Fibroblast of lung (primary cell): ENCODE measurements at regions not wholly inside any gene's neighbourhood (a gene's known extent, or its start where the extent isn't known, plus 50 kb on each side); places are given as distances from the start of the nearest gene placed in this dataset.

Experiments
- DNase-seq, 2 donors: peaks; one replicate each; pipeline versions ENCODE4 v3.0.0 to v3.0.0-alpha.2; 2010; ENCODE audit warnings: low read depth in 2 of 2
- H2AFZ ChIP-seq: 2 replicates; pipeline ENCODE4 v1.5.1; 2012; ENCODE audit warnings: low read length, control low read depth, inconsistent platforms
- H3K27ac ChIP-seq: 2 replicates; pipeline ENCODE4 v1.5.1; 2011; ENCODE audit warnings: low read length, control low read depth; ENCODE audit not compliant: insufficient read depth
- H3K27me3 ChIP-seq: 2 replicates; pipeline ENCODE4 v1.5.1; 2011; ENCODE audit warnings: mild to moderate bottlenecking, low read length; ENCODE audit not compliant: control insufficient read depth, insufficient read depth
- H3K36me3 ChIP-seq: 2 replicates; pipeline ENCODE4 v1.5.1; 2011; ENCODE audit warnings: low read length; ENCODE audit not compliant: control insufficient read depth, insufficient read depth
- H3K4me1 ChIP-seq: 2 replicates; pipeline ENCODE4 v1.5.1; 2011; ENCODE audit warnings: low read length; ENCODE audit not compliant: control insufficient read depth, insufficient read depth; ENCODE audit errors: extremely low read depth
- H3K4me2 ChIP-seq: 2 replicates; pipeline ENCODE4 v1.5.1; 2011; ENCODE audit warnings: low read length, control low read depth; ENCODE audit not compliant: insufficient read depth; ENCODE audit errors: extremely low read depth
- H3K4me3 ChIP-seq, 4 experiments: fragments of 200-600 bp in 1 of 4; sonication (generic) in 1 of 4; replicated peaks in 1 of 4; 2 replicates each; pipeline ENCODE4 v1.5.1; 2011 to 2016; ENCODE audit warnings: low read length in 4 of 4, low read depth in 3 of 4, mild to moderate bottlenecking in 3 of 4, control low read depth in 2 of 4, inconsistent platforms in 1 of 4, mixed read lengths in 1 of 4; ENCODE audit not compliant: insufficient read depth in 1 of 4; ENCODE audit errors: control extremely low read depth in 1 of 4
- H3K79me2 ChIP-seq: 2 replicates; pipeline ENCODE4 v1.5.1; 2012; ENCODE audit warnings: mild to moderate bottlenecking, low read length, inconsistent platforms; ENCODE audit not compliant: control insufficient read depth, insufficient read depth
- H3K9ac ChIP-seq: 2 replicates; pipeline ENCODE4 v1.5.1; 2011; ENCODE audit warnings: mild to moderate bottlenecking, low read length, control low read depth; ENCODE audit not compliant: insufficient read depth
- H3K9me3 ChIP-seq: 2 replicates; pipeline ENCODE4 v1.5.1; 2012; ENCODE audit warnings: low read depth, low read length; ENCODE audit not compliant: control insufficient read depth, insufficient read depth
- H4K20me1 ChIP-seq: 2 replicates; pipeline ENCODE4 v1.5.1; 2011; ENCODE audit warnings: low read length; ENCODE audit not compliant: control insufficient read depth, insufficient read depth; ENCODE audit errors: extremely low read depth
- CTCF ChIP-seq, 2 donors: IDR thresholded peaks in 1 of 2; conservative IDR thresholded peaks in 1 of 2; 1 replicate in 1 of 2; 2 replicates in 1 of 2; pipeline ENCODE4 v1.5.1; 2011 to 2012; ENCODE audit warnings: low read length in 2 of 2, control low read depth in 1 of 2, inconsistent platforms in 1 of 2, low read depth in 1 of 2, mild to moderate bottlenecking in 1 of 2
- EZH2 ChIP-seq: IDR thresholded peaks from 2 replicates; pipeline ENCODE4 v1.5.1; 2012; ENCODE audit warnings: low read length, control low read depth, mild to moderate bottlenecking; ENCODE audit errors: missing control alignments

GRCh38 chr5:155303120-155303519, 289.6 kb downstream of the KIF4B start:
- no peak for DNase-seq
- TF ChIP-seq CTCF (conservative IDR thresholded peaks at IDR 0.05 in 1 of 2, IDR thresholded peaks at IDR 0.05 in 1 of 2; ENCODE audit: low read depth in 1 of 2, low read length in 2 of 2), result no peak
- Histone ChIP-seq H3K4me3 (no peak overlapping the region), H3K9me3 (no peaks in the 10 kb centered on the region), H4K20me1 (no peaks in the 10 kb centered on the region), H2AFZ (no peak overlapping the region), H3K27me3 (no peaks in the 10 kb centered on the region), H3K9ac (no peak overlapping the region), H3K4me1 (no peaks in the 10 kb centered on the region), H3K27ac (no peak overlapping the region), H3K4me2 (no peak overlapping the region), H3K36me3 (no peaks in the 10 kb centered on the region), H3K79me2 (no peaks in the 10 kb centered on the region)

GRCh38 chr5:155307229-155307628, 293.7 kb downstream of the KIF4B start:
- TF ChIP-seq CTCF (conservative IDR thresholded peaks at IDR 0.05 in 1 of 2, IDR thresholded peaks at IDR 0.05 in 1 of 2; ENCODE audit: low read depth in 1 of 2, low read length in 2 of 2) (no peak), EZH2 (no peak)
- Histone ChIP-seq H3K4me2 (no peak overlapping the region), H4K20me1 (no peaks in the 10 kb centered on the region), H3K9me3 (no peaks in the 10 kb centered on the region), H3K27ac (no peak overlapping the region), H3K27me3 (no peaks in the 10 kb centered on the region), H3K36me3 (no peaks in the 10 kb centered on the region), H3K4me1 (no peaks in the 10 kb centered on the region), H3K9ac (no peak overlapping the region), H3K4me3 (no peak overlapping the region), H2AFZ (no peak overlapping the region), H3K79me2 (no peaks in the 10 kb centered on the region)
- no peak for DNase-seq

- H4K20me1 ChIP-seq, result no peaks in the 10 kb centered on the region
- DNase-seq, result no peak
- H3K27me3 ChIP-seq, result no peaks in the 10 kb centered on the region
- no peak overlapping the region for H3K9ac ChIP-seq
- no peaks in the 10 kb centered on the region for H3K4me1 ChIP-seq
- no peaks in the 10 kb centered on the region for H3K79me2 ChIP-seq
- H3K9me3 ChIP-seq, result no peaks in the 10 kb centered on the region
- H3K4me2 ChIP-seq, result no peak overlapping the region
- H3K36me3 ChIP-seq, result no peaks in the 10 kb centered on the region
- no peak overlapping the region for H3K4me3 ChIP-seq
- H3K27ac ChIP-seq, result no peak overlapping the region
- H2AFZ ChIP-seq, result no peak overlapping the region
- TF ChIP-seq EZH2 (no peak), CTCF (conservative IDR thresholded peaks at IDR 0.05 in 1 of 2, IDR thresholded peaks at IDR 0.05 in 1 of 2; ENCODE audit: low read depth in 1 of 2, low read length in 2 of 2) (no peak)
These were observed 294.7 kb downstream of the KIF4B start for GRCh38 chr5:155308289-155308688.
